Mesenchymal stem cell (in vitro differentiated cells and primary cell): ENCODE measurements at regions not wholly inside any gene's neighbourhood (a gene's known extent, or its start where the extent isn't known, plus 50 kb on each side); places are given as distances from the start of the nearest gene placed in this dataset.
"Not testable (repeated sequence)": the region's sequence is repeated elsewhere in the genome, so short reads cannot be mapped to it uniquely, and the experiment has no call there.

ENCODE experiments used
- DNase-seq: peaks from one replicate; pipeline ENCODE4 v3.0.0-alpha.2; 2013
- H2AFZ ChIP-seq: one replicate; pipeline ENCODE4 v1.6.1; 2013; ENCODE audit warnings: low read depth, mild to moderate bottlenecking, control low read depth, inconsistent platforms, low read length, moderate library complexity
- H2AK5ac ChIP-seq: 2 replicates; pipeline ENCODE4 v1.6.1; 2013; ENCODE audit warnings: low read length, moderate library complexity, mild to moderate bottlenecking, inconsistent platforms; ENCODE audit not compliant: severe bottlenecking
- H2BK120ac ChIP-seq: one replicate; pipeline ENCODE4 v1.6.1; 2013; ENCODE audit warnings: low read depth, mild to moderate bottlenecking, inconsistent platforms, low read length, moderate library complexity
- H2BK12ac ChIP-seq, 2 experiments: one replicate each; pipeline ENCODE4 v1.6.1; 2013; ENCODE audit warnings: inconsistent platforms in 2 of 2, low read length in 2 of 2, mild to moderate bottlenecking in 2 of 2, moderate library complexity in 2 of 2, control low read depth in 1 of 2
- H2BK15ac ChIP-seq: one replicate; pipeline ENCODE4 v1.6.1; 2013; ENCODE audit warnings: mild to moderate bottlenecking, low read depth, inconsistent platforms; ENCODE audit not compliant: poor library complexity, severe bottlenecking
- H2BK5ac ChIP-seq: 2 replicates; pipeline ENCODE4 v1.6.1; 2013; ENCODE audit warnings: low read depth, mild to moderate bottlenecking, low read length, control low read depth, inconsistent platforms; ENCODE audit not compliant: poor library complexity, severe bottlenecking
- H3K14ac ChIP-seq, 2 experiments: one replicate each; pipeline ENCODE4 v1.6.1; 2013; ENCODE audit warnings: inconsistent platforms in 2 of 2, low read length in 2 of 2, control low read depth in 1 of 2, mild to moderate bottlenecking in 1 of 2, moderate library complexity in 1 of 2
- H3K18ac ChIP-seq, 2 experiments: one replicate each; pipeline ENCODE4 v1.6.1; 2013; ENCODE audit warnings: inconsistent platforms in 2 of 2, low read length in 2 of 2, control low read depth in 1 of 2, low read depth in 1 of 2, mild to moderate bottlenecking in 1 of 2
- H3K23ac ChIP-seq, 2 experiments: one replicate each; pipeline ENCODE4 v1.6.1; 2013; ENCODE audit warnings: inconsistent platforms in 2 of 2, low read length in 2 of 2, mild to moderate bottlenecking in 2 of 2, moderate library complexity in 2 of 2, control low read depth in 1 of 2
- H3K27ac ChIP-seq: 2 replicates; pipeline ENCODE4 v1.5.1; 2013; ENCODE audit warnings: mild to moderate bottlenecking, moderate library complexity, low read length, control low read depth, inconsistent platforms; ENCODE audit not compliant: poor library complexity, severe bottlenecking
- H3K27me3 ChIP-seq, 2 experiments: 2 replicates each; pipeline versions ENCODE4 v1.6.1 to v1.7.0; 2013; ENCODE audit warnings: low read length in 2 of 2, mild to moderate bottlenecking in 2 of 2, moderate library complexity in 2 of 2, control low read depth in 1 of 2, inconsistent platforms in 1 of 2; ENCODE audit not compliant: control insufficient read depth in 1 of 2, insufficient read depth in 1 of 2
- H3K36me3 ChIP-seq, 2 experiments: 2 replicates each; pipeline versions ENCODE4 v1.6.1 to v1.7.0; 2013; ENCODE audit warnings: low read length in 2 of 2, control low read depth in 1 of 2, inconsistent platforms in 1 of 2, low read depth in 1 of 2, mild to moderate bottlenecking in 1 of 2; ENCODE audit not compliant: insufficient read depth in 2 of 2, control insufficient read depth in 1 of 2
- H3K4ac ChIP-seq, 2 experiments: one replicate each; pipeline ENCODE4 v1.6.1; 2013; ENCODE audit warnings: inconsistent platforms in 2 of 2, low read length in 2 of 2, mild to moderate bottlenecking in 2 of 2, moderate library complexity in 2 of 2, control low read depth in 1 of 2, low read depth in 1 of 2
- H3K4me1 ChIP-seq: 2 replicates; pipeline ENCODE4 v1.6.1; 2013; ENCODE audit warnings: low read depth, low read length, control low read depth; ENCODE audit not compliant: control insufficient read depth, insufficient read depth
- H3K4me2 ChIP-seq: 2 replicates; pipeline ENCODE4 v1.6.1; 2013; ENCODE audit warnings: low read length, mild to moderate bottlenecking, inconsistent platforms; ENCODE audit not compliant: poor library complexity, severe bottlenecking
- H3K4me3 ChIP-seq, 2 experiments: 2 replicates each; pipeline versions ENCODE4 v1.5.1 to v1.7.0; 2013; ENCODE audit warnings: low read length in 2 of 2, mild to moderate bottlenecking in 2 of 2, control low read depth in 1 of 2, low read depth in 1 of 2; ENCODE audit not compliant: insufficient read depth in 1 of 2
- H3K79me1 ChIP-seq: replicated peaks from 2 replicates; pipeline ENCODE4 v1.6.1; 2013; ENCODE audit warnings: mild to moderate bottlenecking, control low read depth, low read length, inconsistent platforms; ENCODE audit not compliant: poor library complexity, severe bottlenecking
- H3K9ac ChIP-seq: 2 replicates; pipeline ENCODE4 v1.7.0; 2013; ENCODE audit warnings: mild to moderate bottlenecking, low read length, moderate library complexity
- H3K9me3 ChIP-seq: 2 replicates; pipeline ENCODE4 v1.7.0; 2013; ENCODE audit warnings: mild to moderate bottlenecking, low read length; ENCODE audit not compliant: control insufficient read depth
- H4K8ac ChIP-seq: one replicate; pipeline ENCODE4 v1.6.1; 2013; ENCODE audit warnings: inconsistent platforms, mild to moderate bottlenecking, low read length, moderate library complexity
- H4K91ac ChIP-seq: one replicate; pipeline ENCODE4 v1.6.1; 2013; ENCODE audit warnings: mild to moderate bottlenecking, low read length, inconsistent platforms
- WGBS: methylation state at CpG from one replicate; pipeline ENCODE4 v1.1.7; 2013; ENCODE audit warnings: mixed read lengths; 5-methylcytosine and 5-hydroxymethylcytosine counted together

GRCh38 chr5:34171398-34171797 lies 128.4 kb upstream of the C1QTNF3 start:
- H2BK5ac ChIP-seq, H2BK12ac ChIP-seq, H3K4me2 ChIP-seq, H3K18ac ChIP-seq, H3K9me3 ChIP-seq, H3K79me1 ChIP-seq, H3K14ac ChIP-seq, H2AFZ ChIP-seq, H4K91ac ChIP-seq, H3K4me3 ChIP-seq, H2BK15ac ChIP-seq, H2BK120ac ChIP-seq, H2AK5ac ChIP-seq, H3K9ac ChIP-seq, H3K36me3 ChIP-seq, H3K4ac ChIP-seq, H4K8ac ChIP-seq, DNase-seq, H3K23ac ChIP-seq, H3K4me1 ChIP-seq, H3K27me3 ChIP-seq, H3K27ac ChIP-seq: not testable (repeated sequence)

GRCh38 chr5:34179453-34180190 lies 136.6 kb upstream of the C1QTNF3 start:
- H3K4me2 ChIP-seq, H2BK120ac ChIP-seq, H2AFZ ChIP-seq, H3K27me3 ChIP-seq, H3K4ac ChIP-seq, DNase-seq, H2BK12ac ChIP-seq, H4K8ac ChIP-seq, H3K4me3 ChIP-seq, H3K79me1 ChIP-seq, H3K9me3 ChIP-seq, H3K18ac ChIP-seq, H3K27ac ChIP-seq, H2AK5ac ChIP-seq, H3K14ac ChIP-seq, H4K91ac ChIP-seq, H2BK5ac ChIP-seq, H3K23ac ChIP-seq, H3K4me1 ChIP-seq, H3K9ac ChIP-seq, H2BK15ac ChIP-seq: not testable (repeated sequence)
- 96% methylated on average over 9 of the region's 10 CpGs for WGBS
- H3K36me3 ChIP-seq = peaks cover 4 to 19% of the 10 kb centered on the region in 2 experiments

GRCh38 chr5:34180225-34180624 lies 137.2 kb upstream of the C1QTNF3 start:
- 97% methylated on average over 6 of the region's 10 CpGs for WGBS
- not testable (repeated sequence) for H3K18ac ChIP-seq, H3K23ac ChIP-seq, H3K4ac ChIP-seq, H3K4me2 ChIP-seq, H3K27me3 ChIP-seq, H2AK5ac ChIP-seq, H3K27ac ChIP-seq, DNase-seq, H4K91ac ChIP-seq, H4K8ac ChIP-seq, H3K79me1 ChIP-seq, H2BK15ac ChIP-seq, H2BK120ac ChIP-seq, H2BK12ac ChIP-seq, H3K4me1 ChIP-seq, H3K14ac ChIP-seq, H3K4me3 ChIP-seq, H3K9ac ChIP-seq, H2BK5ac ChIP-seq, H3K9me3 ChIP-seq, H2AFZ ChIP-seq
- H3K36me3 ChIP-seq = peaks cover 2 to 18% of the 10 kb centered on the region in 2 experiments

DNA sequence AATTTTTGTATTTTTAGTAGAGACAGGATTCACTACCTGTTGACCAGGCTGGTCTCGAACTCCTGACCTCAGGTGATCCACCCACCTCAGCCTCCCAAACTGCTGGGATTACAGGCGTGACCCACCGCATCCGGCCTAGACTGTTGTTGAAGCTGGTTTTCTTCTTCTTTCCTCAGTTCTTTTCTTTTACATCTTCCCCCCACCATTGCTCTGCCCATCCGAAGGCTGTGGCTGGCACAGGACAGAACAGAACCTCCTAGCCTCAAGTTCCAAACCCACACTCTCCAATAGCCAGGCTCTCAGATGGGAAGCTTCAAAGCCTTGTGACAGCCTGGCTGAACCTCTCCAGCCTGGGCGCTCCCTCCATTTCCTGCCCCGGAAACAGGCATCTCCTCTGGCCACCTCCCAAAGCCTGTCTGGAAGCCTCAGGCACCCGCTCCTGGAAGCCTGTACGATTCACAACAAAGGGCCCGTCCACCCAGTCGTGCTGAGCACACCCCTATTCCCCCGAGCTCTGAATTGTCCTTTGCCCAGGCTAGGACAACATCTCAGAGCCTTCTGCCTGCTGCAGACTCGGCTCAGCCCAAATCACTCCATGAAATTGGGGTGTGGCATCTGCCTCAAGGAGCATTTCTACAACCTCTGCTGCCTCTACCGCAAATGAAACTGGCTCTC lies 138.1 kb upstream of the C1QTNF3 start:
- H3K18ac ChIP-seq = not testable (repeated sequence)

More for the DNA sequence above, 138.1 kb upstream of the C1QTNF3 start:
- not testable (repeated sequence) for H3K79me1 ChIP-seq, H3K14ac ChIP-seq, H2AFZ ChIP-seq, H3K9me3 ChIP-seq, H2BK5ac ChIP-seq, H4K91ac ChIP-seq, H3K4me2 ChIP-seq, H2BK12ac ChIP-seq, H2AK5ac ChIP-seq, H4K8ac ChIP-seq, H3K4me1 ChIP-seq, H3K4ac ChIP-seq, DNase-seq, H3K27me3 ChIP-seq, H3K9ac ChIP-seq, H2BK15ac ChIP-seq, H2BK120ac ChIP-seq, H3K27ac ChIP-seq, H3K4me3 ChIP-seq
- Histone ChIP-seq H3K36me3 (peaks cover 0 to 18% of the 10 kb centered on the region in 2 experiments), H3K23ac (peak overlapping the region in 1 of 2 experiments; percentile 83)
- WGBS = 95% methylated on average over 8 of the region's 14 CpGs
